Mammary epithelial cell (primary cell): ENCODE measurements at regions not wholly inside any gene's neighbourhood (a gene's known extent, or its start where the extent isn't known, plus 50 kb on each side); places are given as distances from the start of the nearest gene placed in this dataset.

Experiments used
- CTCF ChIP-seq, 2 donors: IDR thresholded peaks in 1 of 2; conservative IDR thresholded peaks in 1 of 2; 2 replicates each; pipeline ENCODE4 v1.5.1; 2011 to 2012; ENCODE audit warnings: inconsistent platforms in 2 of 2, low read length in 2 of 2, mild to moderate bottlenecking in 2 of 2, control low read depth in 1 of 2, low read depth in 1 of 2; ENCODE audit not compliant: insufficient read depth in 1 of 2; ENCODE audit errors: extremely low read depth in 1 of 2
- EZH2 ChIP-seq: IDR thresholded peaks from 2 replicates; pipeline ENCODE4 v1.6.1; 2012; ENCODE audit warnings: low read length, inconsistent platforms, borderline replicate concordance

- TF ChIP-seq CTCF (conservative IDR thresholded peaks at IDR 0.05 in 1 of 2, IDR thresholded peaks at IDR 0.05 in 1 of 2; ENCODE audit: extremely low read depth in 1 of 2, insufficient read depth in 1 of 2, low read depth in 1 of 2, low read length in 2 of 2) (no peak), EZH2 (no peak)
Measured at GRCh38 chr3:80261082-80261481, 493.3 kb upstream of the ROBO1 start.
